Smooth muscle cell (in vitro differentiated cells): ENCODE measurements at regions not wholly inside any gene's neighbourhood (a gene's known extent, or its start where the extent isn't known, plus 50 kb on each side); places are given as distances from the start of the nearest gene placed in this dataset.

Source experiments
- DNase-seq: peaks from one replicate; lab custom pipeline; 2025; ENCODE audit not compliant: unreplicated experiment; lab: John Stamatoyannopoulos, UW
- H2AFZ ChIP-seq: fragments of 200-600 bp; sonication (generic); 2 replicates; pipeline ENCODE4 v1.6.0; 2016; ENCODE audit warnings: antibody characterized with exemption, low read depth, mild to moderate bottlenecking
- H3F3A ChIP-seq: fragments of 200-600 bp; sonication (generic); 2 replicates; pipeline ENCODE4 v1.6.0; 2017; ENCODE audit warnings: antibody characterized with exemption, low read depth
- H3K27ac ChIP-seq: fragments of 200-600 bp; sonication (generic); 2 replicates; pipeline ENCODE4 v1.5.1; 2016; ENCODE audit warnings: low read depth, mild to moderate bottlenecking
- H3K27me3 ChIP-seq: fragments of 200-600 bp; sonication (generic); 2 replicates; pipeline ENCODE4 v1.6.1; 2016; ENCODE audit warnings: low read depth, mild to moderate bottlenecking
- H3K36me3 ChIP-seq: fragments of 200-600 bp; sonication (generic); 2 replicates; pipeline ENCODE4 v1.5.1; 2016; ENCODE audit warnings: low read depth
- H3K4me1 ChIP-seq: fragments of 200-600 bp; sonication (generic); 2 replicates; pipeline ENCODE4 v1.5.1; 2016; ENCODE audit warnings: low read depth
- H3K4me2 ChIP-seq: fragments of 200-600 bp; sonication (generic); 2 replicates; pipeline ENCODE4 v1.6.0; 2016; ENCODE audit warnings: mild to moderate bottlenecking
- H3K4me3 ChIP-seq: fragments of 200-600 bp; sonication (generic); 2 replicates; pipeline ENCODE4 v1.5.1; 2016; ENCODE audit warnings: mild to moderate bottlenecking
- H3K79me2 ChIP-seq: fragments of 200-600 bp; sonication (generic); 2 replicates; pipeline ENCODE4 v1.6.0; 2016; ENCODE audit warnings: low read depth, mild to moderate bottlenecking
- H3K9ac ChIP-seq: fragments of 200-600 bp; sonication (generic); 2 replicates; pipeline ENCODE4 v1.6.0; 2016; ENCODE audit warnings: low read depth
- H3K9me3 ChIP-seq: fragments of 200-600 bp; sonication (generic); replicated peaks from 2 replicates; pipeline ENCODE4 v1.5.1; 2016; ENCODE audit warnings: low read depth
- H4K20me1 ChIP-seq: fragments of 200-600 bp; sonication (generic); 2 replicates; pipeline ENCODE4 v1.6.0; 2016; ENCODE audit warnings: low read depth
- CTCF ChIP-seq: fragments of 200-600 bp; sonication (generic); IDR thresholded peaks from 2 replicates; pipeline ENCODE4 v1.5.1; 2017; ENCODE audit warnings: borderline replicate concordance, mild to moderate bottlenecking, antibody characterized with exemption; ENCODE audit not compliant: insufficient read depth, poor library complexity, severe bottlenecking
- WGBS: methylation state at CpG from one replicate; pipeline ENCODE4 v1.1.7; 2016; ENCODE audit warnings: low lambda C conversion rate; 5-methylcytosine and 5-hydroxymethylcytosine counted together

- Histone ChIP-seq H2AFZ (peak overlapping the region; percentile 79), H3K9ac (peak overlapping the region; percentile 47), H3K27ac (peak overlapping the region; percentile 76), H3K4me1 (peaks cover 41% of the 10 kb centered on the region), H3K9me3 (no peaks in the 10 kb centered on the region), H3K27me3 (no peaks in the 10 kb centered on the region), H4K20me1 (no peaks in the 10 kb centered on the region), H3K4me2 (peak overlapping the region; percentile 84), H3K79me2 (no peaks in the 10 kb centered on the region), H3K4me3 (peak overlapping the region; percentile 38), H3K36me3 (no peaks in the 10 kb centered on the region), H3F3A (no peaks in the 10 kb centered on the region)
- no peak for DNase-seq
- 26% methylated on average over 10 of the region's 10 CpGs for whole genome bisulfite sequencing
- TF ChIP-seq CTCF: no peak
These were observed 53.2 kb downstream of the EEF1B2 start for GRCh38 chr2:206212673-206213513.

GRCh38 chr2:206213514-206213845, 53.8 kb downstream of the EEF1B2 start:
- Histone ChIP-seq H3K9me3 (no peaks in the 10 kb centered on the region), H3K4me2 (peak overlapping the region; percentile 84), H3K27ac (peak overlapping the region; percentile 76), H3F3A (no peaks in the 10 kb centered on the region), H3K27me3 (no peaks in the 10 kb centered on the region), H3K4me1 (peaks cover 47% of the 10 kb centered on the region), H3K4me3 (peak overlapping the region; percentile 38), H3K79me2 (no peaks in the 10 kb centered on the region), H2AFZ (peak overlapping the region; percentile 79), H4K20me1 (no peaks in the 10 kb centered on the region), H3K36me3 (no peaks in the 10 kb centered on the region), H3K9ac (no peak overlapping the region)
- DNase-seq: no peak
- TF ChIP-seq CTCF: no peak
- 41% methylated on average over 4 of the region's 4 CpGs for WGBS

DNA sequence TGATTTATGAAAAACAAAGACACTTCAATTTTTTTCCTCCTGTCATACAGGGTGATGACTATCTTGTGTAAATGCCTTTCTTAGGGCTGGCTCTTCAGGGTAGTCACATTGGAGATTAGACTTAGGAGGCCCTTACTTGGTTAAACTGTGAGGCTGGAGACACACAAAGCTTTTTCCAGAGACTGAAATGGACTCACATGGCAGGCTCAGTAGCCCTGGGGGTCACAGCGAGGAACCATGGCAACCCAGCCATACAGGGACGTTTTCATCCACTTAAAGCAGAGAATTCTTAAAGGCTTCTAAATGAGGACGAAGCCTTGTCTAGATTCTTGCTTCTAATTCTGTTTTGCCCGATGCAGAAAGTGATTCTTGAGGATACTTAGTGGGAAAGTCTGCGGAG, 57.3 kb upstream of the ZDBF2 start:
- TF ChIP-seq CTCF: no peak
- Histone ChIP-seq H3K27me3 (no peaks in the 10 kb centered on the region), H3K79me2 (no peaks in the 10 kb centered on the region), H3K4me3 (no peak overlapping the region), H3K36me3 (no peaks in the 10 kb centered on the region), H3K4me2 (peak overlapping the region; percentile 9), H4K20me1 (no peaks in the 10 kb centered on the region), H3K9me3 (no peaks in the 10 kb centered on the region), H3F3A (no peaks in the 10 kb centered on the region), H3K9ac (no peak overlapping the region), H3K4me1 (peaks cover 44% of the 10 kb centered on the region), H3K27ac (no peak overlapping the region), H2AFZ (no peak overlapping the region)
- no peak for DNase-seq
- 62% methylated on average over 5 of the region's 5 CpGs for WGBS

GRCh38 chr2:206217743-206218142, 56.7 kb upstream of the ZDBF2 start:
- TF ChIP-seq CTCF: no peak
- H3K4me3 ChIP-seq: no peak overlapping the region
- H3K4me2 ChIP-seq: peak overlapping the region; percentile 9
- H3K36me3 ChIP-seq: no peaks in the 10 kb centered on the region
- H3K79me2 ChIP-seq: no peaks in the 10 kb centered on the region
- no peak for DNase-seq
- H3K27me3 ChIP-seq: no peaks in the 10 kb centered on the region
- no peak overlapping the region for H2AFZ ChIP-seq
- H3K9ac ChIP-seq: no peak overlapping the region
- H3F3A ChIP-seq: no peaks in the 10 kb centered on the region
- peaks cover 39% of the 10 kb centered on the region for H3K4me1 ChIP-seq
- no peak overlapping the region for H3K27ac ChIP-seq
- H3K9me3 ChIP-seq: no peaks in the 10 kb centered on the region
- H4K20me1 ChIP-seq: no peaks in the 10 kb centered on the region
- WGBS: 47% methylated on average over 6 of the region's 6 CpGs
